Osteoblast (primary cell): ENCODE measurements at regions not wholly inside any gene's neighbourhood (a gene's known extent, or its start where the extent isn't known, plus 50 kb on each side); places are given as distances from the start of the nearest gene placed in this dataset.

Experiments
- DNase-seq: peaks from one replicate; pipeline ENCODE4 v3.0.0; 2011; ENCODE audit warnings: low spot score, mixed read lengths; ENCODE audit not compliant: insufficient read length; ENCODE audit errors: missing footprints
- H2AFZ ChIP-seq: 2 replicates; pipeline ENCODE4 v1.6.0; 2011; ENCODE audit warnings: mild to moderate bottlenecking, low read length
- H3K27ac ChIP-seq: 2 replicates; pipeline ENCODE4 v1.5.1; 2011; ENCODE audit warnings: mild to moderate bottlenecking, low read depth, low read length, moderate library complexity
- H3K27me3 ChIP-seq: 2 replicates; pipeline ENCODE4 v1.6.0; 2012; ENCODE audit warnings: mild to moderate bottlenecking, control low read depth, inconsistent platforms, low read length, moderate library complexity; ENCODE audit not compliant: insufficient read depth
- H3K36me3 ChIP-seq: 2 replicates; pipeline ENCODE4 v1.5.1; 2011; ENCODE audit warnings: mild to moderate bottlenecking, low read length, control low read depth, moderate library complexity; ENCODE audit not compliant: insufficient read depth
- H3K4me1 ChIP-seq: 2 replicates; pipeline ENCODE4 v1.5.1; 2011; ENCODE audit warnings: mild to moderate bottlenecking, low read length, control low read depth, moderate library complexity; ENCODE audit not compliant: insufficient read depth
- H3K4me2 ChIP-seq: 2 replicates; pipeline ENCODE4 v1.6.0; 2011; ENCODE audit warnings: mild to moderate bottlenecking, low read length; ENCODE audit not compliant: insufficient read depth
- H3K4me3 ChIP-seq: fragments of 200-600 bp; sonication (generic); 3 replicates; pipeline ENCODE4 v1.5.1; 2012; ENCODE audit warnings: mild to moderate bottlenecking, low read length, inconsistent platforms; ENCODE audit not compliant: insufficient read depth
- H3K79me2 ChIP-seq: 2 replicates; pipeline ENCODE4 v1.6.0; 2012; ENCODE audit warnings: mild to moderate bottlenecking, low read length, control low read depth, inconsistent platforms; ENCODE audit not compliant: insufficient read depth
- H3K9me3 ChIP-seq: 2 replicates; pipeline ENCODE4 v1.5.1; 2011; ENCODE audit warnings: low read depth, low read length, control low read depth
- H4K20me1 ChIP-seq: 2 replicates; pipeline ENCODE4 v1.6.0; 2012; ENCODE audit warnings: mild to moderate bottlenecking, low read length, control low read depth; ENCODE audit not compliant: insufficient read depth
- TF ChIP-seq, protein P1 (sequence below): IDR thresholded peaks from 2 replicates; pipeline ENCODE4 v1.5.1; 2011; ENCODE audit warnings: mild to moderate bottlenecking, low read depth, low read length, moderate library complexity; ENCODE audit errors: extremely low read depth

DNA sequence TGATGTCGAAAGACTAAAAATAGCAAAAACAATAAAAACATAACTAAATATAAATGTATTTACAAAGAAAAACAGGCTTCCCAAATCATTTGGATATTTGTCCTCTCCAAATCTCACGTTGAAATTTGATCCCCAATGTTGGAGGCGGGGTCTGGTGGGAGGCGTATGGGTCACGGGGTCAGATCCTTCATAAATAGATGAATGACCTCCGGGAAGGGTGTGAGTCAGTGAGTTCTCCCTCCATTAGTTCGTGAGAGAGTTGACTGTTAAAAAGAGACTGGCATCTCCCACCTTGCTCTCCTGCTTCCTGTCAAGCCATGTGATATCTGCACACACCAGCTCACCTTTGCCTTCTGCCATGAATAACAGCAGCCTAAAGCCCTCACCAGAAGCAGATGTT is 703.0 kb downstream of the TMEM182 start:
- Histone ChIP-seq H3K36me3 (no peaks in the 10 kb centered on the region), H2AFZ (no peak overlapping the region), H3K27ac (no peak overlapping the region), H3K27me3 (no peaks in the 10 kb centered on the region), H3K4me3 (no peak overlapping the region), H3K9me3 (no peaks in the 10 kb centered on the region), H3K79me2 (no peaks in the 10 kb centered on the region), H3K4me2 (no peak overlapping the region), H4K20me1 (no peaks in the 10 kb centered on the region), H3K4me1 (no peaks in the 10 kb centered on the region)
- no peak for DNase-seq
- TF ChIP-seq, protein P1, sequence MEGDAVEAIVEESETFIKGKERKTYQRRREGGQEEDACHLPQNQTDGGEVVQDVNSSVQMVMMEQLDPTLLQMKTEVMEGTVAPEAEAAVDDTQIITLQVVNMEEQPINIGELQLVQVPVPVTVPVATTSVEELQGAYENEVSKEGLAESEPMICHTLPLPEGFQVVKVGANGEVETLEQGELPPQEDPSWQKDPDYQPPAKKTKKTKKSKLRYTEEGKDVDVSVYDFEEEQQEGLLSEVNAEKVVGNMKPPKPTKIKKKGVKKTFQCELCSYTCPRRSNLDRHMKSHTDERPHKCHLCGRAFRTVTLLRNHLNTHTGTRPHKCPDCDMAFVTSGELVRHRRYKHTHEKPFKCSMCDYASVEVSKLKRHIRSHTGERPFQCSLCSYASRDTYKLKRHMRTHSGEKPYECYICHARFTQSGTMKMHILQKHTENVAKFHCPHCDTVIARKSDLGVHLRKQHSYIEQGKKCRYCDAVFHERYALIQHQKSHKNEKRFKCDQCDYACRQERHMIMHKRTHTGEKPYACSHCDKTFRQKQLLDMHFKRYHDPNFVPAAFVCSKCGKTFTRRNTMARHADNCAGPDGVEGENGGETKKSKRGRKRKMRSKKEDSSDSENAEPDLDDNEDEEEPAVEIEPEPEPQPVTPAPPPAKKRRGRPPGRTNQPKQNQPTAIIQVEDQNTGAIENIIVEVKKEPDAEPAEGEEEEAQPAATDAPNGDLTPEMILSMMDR = no peak

DNA sequence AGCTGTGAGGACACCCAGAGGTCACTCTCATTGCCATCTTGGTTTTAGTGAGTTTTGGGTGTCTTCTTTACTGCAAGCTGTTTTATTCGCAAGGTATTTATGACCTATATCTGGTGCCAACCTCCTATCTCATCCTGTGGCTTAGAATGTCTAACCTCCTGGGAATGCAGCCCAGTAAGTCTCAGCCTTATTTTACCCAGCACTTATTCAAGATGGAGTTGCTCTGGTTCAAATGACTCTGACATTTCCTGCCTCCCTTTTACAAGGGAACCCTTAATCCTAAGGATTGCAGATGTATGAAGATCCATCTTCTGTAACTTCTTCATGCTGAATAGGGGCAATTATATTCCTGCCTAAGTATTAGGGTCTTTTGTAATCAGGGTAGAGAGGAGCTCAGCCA is 708.0 kb downstream of the TMEM182 start:
- Histone ChIP-seq H3K27ac (no peak overlapping the region), H3K4me1 (no peaks in the 10 kb centered on the region), H2AFZ (no peak overlapping the region), H3K79me2 (no peaks in the 10 kb centered on the region), H3K9me3 (no peaks in the 10 kb centered on the region), H3K4me3 (no peak overlapping the region), H3K36me3 (no peaks in the 10 kb centered on the region), H3K4me2 (no peak overlapping the region), H4K20me1 (no peaks in the 10 kb centered on the region), H3K27me3 (no peaks in the 10 kb centered on the region)
- TF ChIP-seq, protein P1 = no peak
- DNase-seq = no peak

DNA sequence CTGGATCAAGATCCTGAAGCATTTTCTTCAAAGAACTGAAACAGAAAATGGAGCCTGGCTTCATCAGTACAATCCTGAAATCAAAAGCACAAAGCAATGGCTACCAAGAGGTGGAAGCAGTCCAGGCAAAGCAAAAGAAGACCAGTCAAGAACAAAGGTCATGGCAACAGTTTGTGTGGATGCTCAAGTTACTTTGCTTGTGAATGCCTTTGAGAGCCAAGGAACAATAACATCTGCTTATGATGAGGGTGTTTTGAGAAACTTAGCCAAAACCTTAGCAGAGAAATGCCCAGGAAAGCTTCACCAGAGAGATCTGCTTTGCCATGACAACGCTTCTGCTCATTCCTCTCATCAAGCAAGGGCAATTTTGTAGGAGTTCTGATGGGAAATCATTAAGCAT is 723.1 kb downstream of the TMEM182 start:
- Histone ChIP-seq H3K79me2 (no peaks in the 10 kb centered on the region), H3K9me3 (no peaks in the 10 kb centered on the region), H2AFZ (no peak overlapping the region), H3K4me1 (no peaks in the 10 kb centered on the region), H3K4me3 (no peak overlapping the region), H3K27me3 (no peaks in the 10 kb centered on the region), H3K4me2 (no peak overlapping the region), H3K27ac (no peak overlapping the region), H3K36me3 (no peaks in the 10 kb centered on the region), H4K20me1 (no peaks in the 10 kb centered on the region)
- TF ChIP-seq, protein P1 = no peak
- DNase-seq = no peak

DNA sequence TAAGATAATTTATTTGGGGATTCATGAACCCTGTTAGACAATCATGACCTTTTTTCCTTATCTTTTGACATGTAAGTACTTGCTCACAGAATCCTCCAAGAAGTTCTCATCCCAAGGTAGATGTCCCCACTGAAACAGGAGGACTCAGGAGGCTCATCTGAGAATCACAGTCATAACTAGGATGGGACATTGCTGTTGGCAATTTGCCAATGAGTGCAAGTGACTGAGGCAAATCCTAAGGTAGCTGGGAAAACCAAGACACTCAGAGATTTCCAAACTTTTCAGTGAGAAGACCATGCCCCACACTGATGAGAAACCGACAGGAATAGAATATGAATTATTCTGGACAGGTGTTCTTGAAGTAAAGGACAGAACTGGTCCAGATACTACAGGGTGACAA is 735.0 kb downstream of the TMEM182 start:
- DNase-seq = no peak
- Histone ChIP-seq H2AFZ (no peak overlapping the region), H3K9me3 (no peaks in the 10 kb centered on the region), H3K79me2 (no peaks in the 10 kb centered on the region), H3K4me2 (no peak overlapping the region), H4K20me1 (no peaks in the 10 kb centered on the region), H3K4me3 (no peak overlapping the region), H3K27ac (no peak overlapping the region), H3K36me3 (no peaks in the 10 kb centered on the region), H3K27me3 (no peaks in the 10 kb centered on the region), H3K4me1 (no peaks in the 10 kb centered on the region)
- TF ChIP-seq, protein P1 = no peak
